ENCODE measurements at regions not wholly inside any gene's neighbourhood (a gene's known extent, or its start where the extent isn't known, plus 50 kb on each side); places are given as distances from the start of the nearest gene placed in this dataset.
"Not testable (repeated sequence)": the region's sequence is repeated elsewhere in the genome, so short reads cannot be mapped to it uniquely, and the experiment has no call there.

- TF ChIP-seq, protein P1, sequence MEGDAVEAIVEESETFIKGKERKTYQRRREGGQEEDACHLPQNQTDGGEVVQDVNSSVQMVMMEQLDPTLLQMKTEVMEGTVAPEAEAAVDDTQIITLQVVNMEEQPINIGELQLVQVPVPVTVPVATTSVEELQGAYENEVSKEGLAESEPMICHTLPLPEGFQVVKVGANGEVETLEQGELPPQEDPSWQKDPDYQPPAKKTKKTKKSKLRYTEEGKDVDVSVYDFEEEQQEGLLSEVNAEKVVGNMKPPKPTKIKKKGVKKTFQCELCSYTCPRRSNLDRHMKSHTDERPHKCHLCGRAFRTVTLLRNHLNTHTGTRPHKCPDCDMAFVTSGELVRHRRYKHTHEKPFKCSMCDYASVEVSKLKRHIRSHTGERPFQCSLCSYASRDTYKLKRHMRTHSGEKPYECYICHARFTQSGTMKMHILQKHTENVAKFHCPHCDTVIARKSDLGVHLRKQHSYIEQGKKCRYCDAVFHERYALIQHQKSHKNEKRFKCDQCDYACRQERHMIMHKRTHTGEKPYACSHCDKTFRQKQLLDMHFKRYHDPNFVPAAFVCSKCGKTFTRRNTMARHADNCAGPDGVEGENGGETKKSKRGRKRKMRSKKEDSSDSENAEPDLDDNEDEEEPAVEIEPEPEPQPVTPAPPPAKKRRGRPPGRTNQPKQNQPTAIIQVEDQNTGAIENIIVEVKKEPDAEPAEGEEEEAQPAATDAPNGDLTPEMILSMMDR (IDR thresholded peaks at IDR 0.05), result peak; percentile 40 to 72
- peak in 1 of 4 donors; percentile 95 for DNase-seq
- H3K27ac ChIP-seq; H3K4me1 ChIP-seq; H3K9me3 ChIP-seq; H3K4me3 ChIP-seq; intact Hi-C loops (cut with DNase I); H3K36me3 ChIP-seq: not testable (repeated sequence)
- H3K27me3 ChIP-seq, result peaks cover 0 to 17% of the 10 kb centered on the region in 2 donors
- peak; percentile 35 for ATAC-seq
Observed at GRCh38 chr14:106257569-106257994, 731.2 kb downstream of the TMEM121 start.

GRCh38 chr14:106268013-106268727 is 741.8 kb downstream of the TMEM121 start:
- Histone ChIP-seq H3K4me1 (no peaks in the 10 kb centered on the region), H3K27me3 (peaks cover 4 to 41% of the 10 kb centered on the region in 2 donors), H3K9me3 (no peaks in the 10 kb centered on the region), H3K36me3 (no peaks in the 10 kb centered on the region), H3K27ac (no peak overlapping the region), H3K4me3 (no peak overlapping the region)
- ATAC-seq, result no peak
- TF ChIP-seq, protein P1 (IDR thresholded peaks at IDR 0.05), result no peak
- intact Hi-C loops (cut with DNase I), result no loop called here
- no peak for DNase-seq

DNA sequence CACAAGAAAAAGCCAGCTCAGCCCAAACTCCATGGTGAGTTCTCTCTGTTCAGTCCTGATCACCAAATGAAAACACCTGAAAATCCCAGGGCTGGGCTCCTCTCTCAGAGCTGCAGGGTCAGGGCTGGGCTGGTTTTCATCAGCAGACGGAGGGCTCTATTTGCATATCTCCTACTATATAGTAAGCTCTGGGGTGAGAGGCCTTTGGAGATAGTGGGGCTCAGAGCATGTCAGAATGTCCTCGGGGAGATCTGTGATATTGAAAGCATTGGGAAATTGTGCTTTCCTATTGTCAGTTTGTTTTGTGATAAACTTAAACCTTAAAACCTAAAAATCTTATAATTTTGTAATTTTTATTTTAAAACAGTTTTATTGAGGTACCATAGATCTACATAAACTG is 742.6 kb downstream of the TMEM121 start:
- Histone ChIP-seq H3K9me3 (no peaks in the 10 kb centered on the region), H3K4me3 (no peak overlapping the region), H3K4me1 (no peaks in the 10 kb centered on the region), H3K27ac (no peak overlapping the region), H3K36me3 (no peaks in the 10 kb centered on the region), H3K27me3 (peaks cover 4 to 32% of the 10 kb centered on the region in 2 donors)
- intact Hi-C loops (cut with DNase I), result no loop called here
- DNase-seq (no peak), ATAC-seq (no peak)
- TF ChIP-seq, protein P1 (IDR thresholded peaks at IDR 0.05), result no peak

DNA sequence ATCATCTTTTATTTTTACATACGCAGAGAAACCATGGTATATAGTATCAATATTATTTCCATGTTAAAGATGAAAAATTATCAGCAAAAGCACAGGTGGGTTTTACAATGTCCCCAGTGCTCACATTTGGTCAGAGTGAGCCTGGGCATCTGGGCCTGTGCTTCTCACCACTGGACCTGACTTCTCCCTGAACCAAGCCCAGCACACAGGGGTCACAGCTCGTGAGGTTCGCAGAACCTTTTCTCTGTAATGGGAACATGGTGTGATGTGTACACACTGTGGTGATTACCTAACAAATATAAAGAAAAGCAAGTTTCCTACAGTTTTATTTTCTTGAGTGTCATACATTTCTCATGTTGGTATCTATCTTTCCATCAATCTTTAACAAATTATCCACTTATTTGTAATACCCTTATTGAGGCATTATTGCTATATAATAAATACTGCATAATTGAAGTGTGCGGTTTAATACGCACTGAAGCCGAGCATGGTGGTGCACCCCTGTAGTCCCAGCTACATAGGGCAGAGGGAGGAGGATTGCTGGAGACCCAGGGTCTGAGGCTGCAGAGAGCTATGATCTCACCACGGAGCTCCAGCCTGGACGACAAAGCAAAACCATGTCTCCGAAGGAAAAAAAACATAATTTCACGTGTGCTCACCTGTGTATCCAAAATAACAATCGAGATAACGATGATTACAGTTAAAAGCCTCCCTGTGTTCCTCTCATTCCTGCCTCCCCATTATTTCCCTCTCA is 743.2 kb downstream of the TMEM121 start:
- TF ChIP-seq, protein P1 (IDR thresholded peaks at IDR 0.05), result no peak
- H3K4me1 ChIP-seq, result no peaks in the 10 kb centered on the region
- H3K36me3 ChIP-seq, result no peaks in the 10 kb centered on the region
- no peak for ATAC-seq
- H3K9me3 ChIP-seq, result no peaks in the 10 kb centered on the region
- H3K27me3 ChIP-seq, result peaks cover 4 to 28% of the 10 kb centered on the region in 2 donors
- intact Hi-C loops (cut with DNase I), result no loop called here
- no peak for DNase-seq
- no peak overlapping the region for H3K4me3 ChIP-seq
- no peak overlapping the region for H3K27ac ChIP-seq

GRCh38 chr14:106270476-106271121 is 744.2 kb downstream of the TMEM121 start:
- H3K36me3 ChIP-seq; H3K4me1 ChIP-seq; DNase-seq; H3K4me3 ChIP-seq; intact Hi-C loops (cut with DNase I); H3K9me3 ChIP-seq; H3K27ac ChIP-seq: not testable (repeated sequence)
- peaks cover 4 to 28% of the 10 kb centered on the region in 2 donors for H3K27me3 ChIP-seq
- peak; percentile 25 for ATAC-seq

All from left lung (tissue), 4 donors.